GM12878 (cell line): ENCODE measurements at regions not wholly inside any gene's neighbourhood (a gene's known extent, or its start where the extent isn't known, plus 50 kb on each side); places are given as distances from the start of the nearest gene placed in this dataset.

Source experiments
- ATAC-seq: fragments of 200-7000 bp; cut with Tn5 transposase; 3 replicates; pipeline ENCODE4 v1.9.1; 2020; ENCODE audit warnings: mild to moderate bottlenecking, moderate library complexity
- BruUV-seq: library from RNA; stranded (reverse); fragments of 400-500 nt; replicated peaks from 2 replicates; lab custom pipeline; 2021; lab: Mats Ljungman, UMichigan
- CTCF ChIA-PET: fragments of 300-600 bp; sonication (Branson Sonifier 250); formaldehyde crosslinking; extraction: SDS; loops from one replicate; lab custom pipeline; 2021; ENCODE audit warnings: inconsistent platforms; lab: Yijun Ruan, JAX
- POLR2A ChIA-PET: fragments of 350-600 bp; formaldehyde crosslinking; extraction: SDS; loops from one replicate; lab custom pipeline; 2021; ENCODE audit warnings: inconsistent platforms; lab: Charles Lee
- RAD21 ChIA-PET: fragments of 300-600 bp; sonication (Branson Sonifier 250); formaldehyde crosslinking; loops from one replicate; lab custom pipeline; 2023; ENCODE audit warnings: antibody characterized with exemption; ENCODE audit not compliant: unreplicated experiment; lab: Charles Lee
- SMC1A ChIA-PET: fragments of 300-600 bp; sonication (Branson Sonifier 250); formaldehyde crosslinking; loops from one replicate; lab custom pipeline; 2023; ENCODE audit not compliant: unreplicated experiment, uncharacterized antibody; lab: Charles Lee
- DNase-seq: peaks from one replicate; pipeline ENCODE4 v3.0.0-alpha.2; 2011; ENCODE audit warnings: low read depth, low spot score
- FAIRE-seq: peaks from 3 replicates; lab custom pipeline; 2011; peaks lifted over from hg19 to GRCh38; lab: Jason Lieb, UNC
- H2AFZ ChIP-seq: 2 replicates; pipeline ENCODE4 v1.6.0; 2011; ENCODE audit warnings: low read depth, low read length, control low read depth; ENCODE audit not compliant: control insufficient read depth
- H3K27ac ChIP-seq: 2 replicates; pipeline ENCODE4 v1.5.1; 2011; ENCODE audit warnings: control low read depth; ENCODE audit not compliant: control insufficient read depth, insufficient read depth
- H3K27me3 ChIP-seq, 2 experiments: replicated peaks in 1 of 2; 2 replicates each; pipeline versions ENCODE4 v1.6.0 to v1.6.1; 2011; ENCODE audit warnings: low read length in 1 of 2; ENCODE audit not compliant: control insufficient read depth in 2 of 2, insufficient read depth in 2 of 2
- H3K36me3 ChIP-seq, 2 experiments: 2 replicates each; pipeline ENCODE4 v1.5.1; 2011; ENCODE audit warnings: low read length in 1 of 2; ENCODE audit not compliant: control insufficient read depth in 2 of 2, insufficient read depth in 2 of 2
- H3K4me1 ChIP-seq: 2 replicates; pipeline ENCODE4 v1.6.1; 2011; ENCODE audit warnings: mild to moderate bottlenecking, low read length, moderate library complexity, mixed read lengths; ENCODE audit not compliant: control insufficient read depth, insufficient read depth
- H3K4me2 ChIP-seq: 2 replicates; pipeline ENCODE4 v1.6.0; 2011; ENCODE audit warnings: control low read depth; ENCODE audit not compliant: control insufficient read depth, insufficient read depth
- H3K4me3 ChIP-seq: fragments of 200-600 bp; sonication (generic); 2 replicates; pipeline ENCODE4 v1.5.1; 2016
- H3K79me2 ChIP-seq: 2 replicates; pipeline ENCODE4 v1.6.0; 2011; ENCODE audit warnings: low read length; ENCODE audit not compliant: control insufficient read depth, insufficient read depth
- H3K9ac ChIP-seq: 2 replicates; pipeline ENCODE4 v1.8.0; 2011; ENCODE audit warnings: low read length, control low read depth, mixed read lengths; ENCODE audit not compliant: control insufficient read depth, insufficient read depth
- H3K9me3 ChIP-seq: replicated peaks from 3 replicates; pipeline ENCODE4 v1.5.1; 2011; ENCODE audit warnings: mild to moderate bottlenecking, low read length; ENCODE audit not compliant: control insufficient read depth, insufficient read depth
- H4K20me1 ChIP-seq: 2 replicates; pipeline ENCODE4 v1.6.0; 2011; ENCODE audit not compliant: control insufficient read depth, insufficient read depth
- DPF2 ChIP-seq: fragments of 450-650 bp; IDR thresholded peaks from 2 replicates; pipeline ENCODE4 v1.6.1; 2017; ENCODE audit warnings: mild to moderate bottlenecking
- EP300 ChIP-seq, 2 experiments: fragments of 150-350 bp in 1 of 2; IDR thresholded peaks; 2 replicates each; pipeline ENCODE4 v1.6.1; 2011 to 2012; ENCODE audit warnings: low read depth in 2 of 2, low read length in 2 of 2, borderline replicate concordance in 1 of 2, improper control_type of control experiment in 1 of 2, inconsistent platforms in 1 of 2; ENCODE audit not compliant: control insufficient read depth in 1 of 2
- ESRRA ChIP-seq: IDR thresholded peaks from 2 replicates; pipeline ENCODE4 v1.6.1; 2012; ENCODE audit warnings: mild to moderate bottlenecking, low read length, improper control_type of control experiment
- FOXK2 ChIP-seq: fragments of 450-650 bp; IDR thresholded peaks from 2 replicates; pipeline ENCODE4 v1.6.1; 2017; ENCODE audit warnings: mild to moderate bottlenecking, moderate library complexity
- FOXM1 ChIP-seq: IDR thresholded peaks from 2 replicates; pipeline ENCODE4 v1.6.1; 2012; ENCODE audit warnings: low read depth, mild to moderate bottlenecking, inconsistent platforms, low read length, moderate library complexity
- HCFC1 ChIP-seq: fragments of 150-350 bp; IDR thresholded peaks from 2 replicates; pipeline ENCODE4 v1.6.1; 2014; ENCODE audit warnings: low read length
- IKZF1 ChIP-seq: fragments of 450-650 bp; conservative IDR thresholded peaks from 2 replicates; pipeline ENCODE4 v1.6.1; 2017; ENCODE audit warnings: antibody characterized with exemption, mild to moderate bottlenecking
- KAT2A ChIP-seq: conservative IDR thresholded peaks from 2 replicates; pipeline ENCODE4 v1.6.1; 2011; ENCODE audit warnings: low read depth, low read length; ENCODE audit not compliant: control insufficient read depth
- MTA2 ChIP-seq: fragments of 450-650 bp; IDR thresholded peaks from 2 replicates; pipeline ENCODE4 v1.6.1; 2016; ENCODE audit warnings: low read depth, mild to moderate bottlenecking, moderate library complexity
- MTA3 ChIP-seq: IDR thresholded peaks from 2 replicates; pipeline ENCODE4 v1.6.1; 2012; ENCODE audit warnings: low read length, inconsistent platforms, borderline replicate concordance
- RB1 ChIP-seq: fragments of 450-650 bp; formaldehyde crosslinking; IDR thresholded peaks from 2 replicates; pipeline ENCODE4 v1.6.1; 2017; ENCODE audit warnings: mild to moderate bottlenecking, borderline replicate concordance
- SPI1 ChIP-seq: IDR thresholded peaks from 2 replicates; pipeline ENCODE4 v1.6.1; 2011; ENCODE audit warnings: low read depth, mild to moderate bottlenecking, low read length, moderate library complexity, borderline replicate concordance; ENCODE audit not compliant: insufficient read depth
- TBL1XR1 ChIP-seq: IDR thresholded peaks from 2 replicates; pipeline ENCODE4 v1.6.1; 2012; ENCODE audit warnings: low read depth, low read length, improper control_type of control experiment
- ZBED1 ChIP-seq: IDR thresholded peaks from 2 replicates; pipeline ENCODE4 v1.6.1; 2016; ENCODE audit warnings: borderline replicate concordance
- ZNF24 ChIP-seq: fragments of 450-650 bp; IDR thresholded peaks from 2 replicates; pipeline ENCODE4 v1.6.1; 2017; ENCODE audit warnings: antibody characterized with exemption, mild to moderate bottlenecking
- ZZZ3 ChIP-seq: IDR thresholded peaks from 2 replicates; pipeline ENCODE4 v1.6.1; 2011; ENCODE audit warnings: low read depth; ENCODE audit not compliant: control insufficient read depth, insufficient read length
- WGBS: methylation state at CpG from one replicate; pipeline ENCODE4 v1.1.6; 2016; ENCODE audit warnings: low lambda C conversion rate; ENCODE audit not compliant: insufficient replicate concordance, insufficient coverage; ENCODE audit errors: missing lambda C conversion rate; 5-methylcytosine and 5-hydroxymethylcytosine counted together
- in situ Hi-C: fragments of 300-500 bp; cut with MboI; formaldehyde crosslinking; loops from 9 replicates; pipeline ENCODE4 v1.14.3; 2018; ENCODE audit warnings: mixed read lengths
- intact Hi-C: fragments of 100-400 bp; cut with micrococcal nuclease; formaldehyde crosslinking; loops from one replicate; pipeline ENCODE4 v1.14.2; 2022; ENCODE audit not compliant: unreplicated experiment
- TF ChIP-seq, protein P1 (sequence below): IDR thresholded peaks from 2 replicates; pipeline ENCODE4 v1.6.1; 2012; ENCODE audit warnings: low read depth, low read length, improper control_type of control experiment
- TF ChIP-seq, protein P2 (sequence below): fragments of 450-650 bp; IDR thresholded peaks from 2 replicates; pipeline ENCODE4 v1.6.1; 2014; ENCODE audit warnings: mild to moderate bottlenecking

DNA sequence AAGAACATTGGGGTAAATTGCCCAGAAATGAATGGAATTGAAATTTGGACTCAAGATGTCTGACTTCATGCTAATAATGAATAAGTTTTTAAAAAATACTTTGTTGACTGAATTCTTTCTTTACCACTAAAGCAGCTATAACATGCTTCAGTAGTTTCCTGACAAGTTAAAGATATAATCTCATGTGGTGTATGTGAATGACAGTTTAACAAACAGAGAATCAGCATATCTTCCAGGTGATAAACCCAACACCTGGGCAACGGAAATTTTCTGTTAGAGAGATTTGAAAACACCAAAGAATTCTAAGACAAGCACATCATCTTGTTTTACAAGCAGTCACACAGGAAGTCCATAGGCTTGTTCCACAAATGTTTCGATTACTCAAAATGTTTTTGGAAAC lies 372.6 kb upstream of the VRK2 start:
- Histone ChIP-seq H3K4me3 (no peak overlapping the region), H3K4me1 (no peaks in the 10 kb centered on the region), H3K9me3 (no peaks in the 10 kb centered on the region), H3K36me3 (no peaks in the 10 kb centered on the region), H3K27ac (no peak overlapping the region), H4K20me1 (no peaks in the 10 kb centered on the region), H3K4me2 (no peak overlapping the region), H3K79me2 (no peaks in the 10 kb centered on the region), H3K27me3 (no peaks in the 10 kb centered on the region), H3K9ac (no peak overlapping the region), H2AFZ (no peak overlapping the region)
- BruUV-seq: no TSS peak
- intact Hi-C loops (no loop called here), in situ Hi-C loops (no loop called here)
- ChIA-PET SMC1A (interaction anchor here (0.8 to 0.9 kb wide), 2 partner anchors 57 to 177 kb away, joined by 3 to 4 read pairs; no protein-coding TSS in a partner anchor), RAD21 (interaction anchor here (1.2 kb wide), 1 partner anchor 333 kb away, joined by 3 read pairs; no protein-coding TSS in a partner anchor), CTCF (interaction anchor here (1.5 kb wide), 1 partner anchor 18 kb away, joined by 3 read pairs; no protein-coding TSS in a partner anchor), POLR2A (no interaction called here)
- 18% methylated on average over 2 of the region's 2 CpGs for WGBS
- TF ChIP-seq, protein P1, sequence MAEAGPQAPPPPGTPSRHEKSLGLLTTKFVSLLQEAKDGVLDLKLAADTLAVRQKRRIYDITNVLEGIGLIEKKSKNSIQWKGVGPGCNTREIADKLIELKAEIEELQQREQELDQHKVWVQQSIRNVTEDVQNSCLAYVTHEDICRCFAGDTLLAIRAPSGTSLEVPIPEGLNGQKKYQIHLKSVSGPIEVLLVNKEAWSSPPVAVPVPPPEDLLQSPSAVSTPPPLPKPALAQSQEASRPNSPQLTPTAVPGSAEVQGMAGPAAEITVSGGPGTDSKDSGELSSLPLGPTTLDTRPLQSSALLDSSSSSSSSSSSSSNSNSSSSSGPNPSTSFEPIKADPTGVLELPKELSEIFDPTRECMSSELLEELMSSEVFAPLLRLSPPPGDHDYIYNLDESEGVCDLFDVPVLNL: no peak
- TF ChIP-seq ZZZ3 (no peak), RB1 (no peak), FOXM1 (no peak), DPF2 (no peak), TBL1XR1 (no peak), ESRRA (no peak), ZBED1 (no peak), EP300 (IDR thresholded peaks at IDR 0.05; ENCODE audit: borderline replicate concordance in 1 of 2, control insufficient read depth in 1 of 2, low read depth in 2 of 2, low read length in 2 of 2) (no peak; a peak in 1 of 4 replicates), KAT2A (no peak), MTA2 (no peak), FOXK2 (no peak), IKZF1 (no peak; the same call in 1 of the 2 replicates), ZNF24 (no peak), MTA3 (no peak), SPI1 (no peak), HCFC1 (no peak)
- TF ChIP-seq, protein P2, sequence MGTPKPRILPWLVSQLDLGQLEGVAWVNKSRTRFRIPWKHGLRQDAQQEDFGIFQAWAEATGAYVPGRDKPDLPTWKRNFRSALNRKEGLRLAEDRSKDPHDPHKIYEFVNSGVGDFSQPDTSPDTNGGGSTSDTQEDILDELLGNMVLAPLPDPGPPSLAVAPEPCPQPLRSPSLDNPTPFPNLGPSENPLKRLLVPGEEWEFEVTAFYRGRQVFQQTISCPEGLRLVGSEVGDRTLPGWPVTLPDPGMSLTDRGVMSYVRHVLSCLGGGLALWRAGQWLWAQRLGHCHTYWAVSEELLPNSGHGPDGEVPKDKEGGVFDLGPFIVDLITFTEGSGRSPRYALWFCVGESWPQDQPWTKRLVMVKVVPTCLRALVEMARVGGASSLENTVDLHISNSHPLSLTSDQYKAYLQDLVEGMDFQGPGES: no peak
- no peak for ATAC-seq
- no peak for FAIRE-seq
- DNase-seq: no peak
